Osteoblast (primary cell): ENCODE measurements at regions not wholly inside any gene's neighbourhood (a gene's known extent, or its start where the extent isn't known, plus 50 kb on each side); places are given as distances from the start of the nearest gene placed in this dataset.

Experiments used
- DNase-seq: peaks from one replicate; pipeline ENCODE4 v3.0.0; 2011; ENCODE audit warnings: low spot score, mixed read lengths; ENCODE audit not compliant: insufficient read length; ENCODE audit errors: missing footprints
- H2AFZ ChIP-seq: 2 replicates; pipeline ENCODE4 v1.6.0; 2011; ENCODE audit warnings: mild to moderate bottlenecking, low read length
- H3K27ac ChIP-seq: 2 replicates; pipeline ENCODE4 v1.5.1; 2011; ENCODE audit warnings: mild to moderate bottlenecking, low read depth, low read length, moderate library complexity
- H3K27me3 ChIP-seq: 2 replicates; pipeline ENCODE4 v1.6.0; 2012; ENCODE audit warnings: mild to moderate bottlenecking, control low read depth, inconsistent platforms, low read length, moderate library complexity; ENCODE audit not compliant: insufficient read depth
- H3K36me3 ChIP-seq: 2 replicates; pipeline ENCODE4 v1.5.1; 2011; ENCODE audit warnings: mild to moderate bottlenecking, low read length, control low read depth, moderate library complexity; ENCODE audit not compliant: insufficient read depth
- H3K4me1 ChIP-seq: 2 replicates; pipeline ENCODE4 v1.5.1; 2011; ENCODE audit warnings: mild to moderate bottlenecking, low read length, control low read depth, moderate library complexity; ENCODE audit not compliant: insufficient read depth
- H3K4me2 ChIP-seq: 2 replicates; pipeline ENCODE4 v1.6.0; 2011; ENCODE audit warnings: mild to moderate bottlenecking, low read length; ENCODE audit not compliant: insufficient read depth
- H3K4me3 ChIP-seq: fragments of 200-600 bp; sonication (generic); 3 replicates; pipeline ENCODE4 v1.5.1; 2012; ENCODE audit warnings: mild to moderate bottlenecking, low read length, inconsistent platforms; ENCODE audit not compliant: insufficient read depth
- H3K79me2 ChIP-seq: 2 replicates; pipeline ENCODE4 v1.6.0; 2012; ENCODE audit warnings: mild to moderate bottlenecking, low read length, control low read depth, inconsistent platforms; ENCODE audit not compliant: insufficient read depth
- H3K9me3 ChIP-seq: 2 replicates; pipeline ENCODE4 v1.5.1; 2011; ENCODE audit warnings: low read depth, low read length, control low read depth
- H4K20me1 ChIP-seq: 2 replicates; pipeline ENCODE4 v1.6.0; 2012; ENCODE audit warnings: mild to moderate bottlenecking, low read length, control low read depth; ENCODE audit not compliant: insufficient read depth
- TF ChIP-seq, protein P1 (sequence below): IDR thresholded peaks from 2 replicates; pipeline ENCODE4 v1.5.1; 2011; ENCODE audit warnings: mild to moderate bottlenecking, low read depth, low read length, moderate library complexity; ENCODE audit errors: extremely low read depth

DNA sequence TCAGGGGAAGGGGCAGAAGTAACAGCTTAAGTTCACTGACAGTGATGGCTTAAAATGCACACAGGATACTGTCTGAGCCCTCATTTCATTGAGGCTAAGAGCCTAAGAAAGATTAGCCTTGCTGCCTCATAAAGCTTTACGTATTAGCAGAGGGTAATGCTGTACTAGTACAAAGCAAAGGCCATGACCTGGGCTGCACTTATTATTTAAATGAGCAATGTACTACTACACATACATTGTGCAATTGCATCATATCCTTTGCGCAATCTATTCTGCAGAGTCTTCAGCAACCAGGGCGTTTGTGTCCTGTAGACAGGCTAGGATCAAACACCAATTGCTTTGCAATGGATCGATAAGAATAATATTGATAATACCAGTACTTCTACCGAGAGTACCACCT, 221.8 kb downstream of the TPRG1 start:
- Histone ChIP-seq H3K36me3 (no peaks in the 10 kb centered on the region), H3K4me1 (no peaks in the 10 kb centered on the region), H3K4me2 (no peak overlapping the region), H4K20me1 (no peaks in the 10 kb centered on the region), H3K27me3 (no peaks in the 10 kb centered on the region), H2AFZ (no peak overlapping the region), H3K4me3 (no peak overlapping the region), H3K79me2 (no peaks in the 10 kb centered on the region), H3K27ac (no peak overlapping the region), H3K9me3 (no peaks in the 10 kb centered on the region)
- TF ChIP-seq, protein P1, sequence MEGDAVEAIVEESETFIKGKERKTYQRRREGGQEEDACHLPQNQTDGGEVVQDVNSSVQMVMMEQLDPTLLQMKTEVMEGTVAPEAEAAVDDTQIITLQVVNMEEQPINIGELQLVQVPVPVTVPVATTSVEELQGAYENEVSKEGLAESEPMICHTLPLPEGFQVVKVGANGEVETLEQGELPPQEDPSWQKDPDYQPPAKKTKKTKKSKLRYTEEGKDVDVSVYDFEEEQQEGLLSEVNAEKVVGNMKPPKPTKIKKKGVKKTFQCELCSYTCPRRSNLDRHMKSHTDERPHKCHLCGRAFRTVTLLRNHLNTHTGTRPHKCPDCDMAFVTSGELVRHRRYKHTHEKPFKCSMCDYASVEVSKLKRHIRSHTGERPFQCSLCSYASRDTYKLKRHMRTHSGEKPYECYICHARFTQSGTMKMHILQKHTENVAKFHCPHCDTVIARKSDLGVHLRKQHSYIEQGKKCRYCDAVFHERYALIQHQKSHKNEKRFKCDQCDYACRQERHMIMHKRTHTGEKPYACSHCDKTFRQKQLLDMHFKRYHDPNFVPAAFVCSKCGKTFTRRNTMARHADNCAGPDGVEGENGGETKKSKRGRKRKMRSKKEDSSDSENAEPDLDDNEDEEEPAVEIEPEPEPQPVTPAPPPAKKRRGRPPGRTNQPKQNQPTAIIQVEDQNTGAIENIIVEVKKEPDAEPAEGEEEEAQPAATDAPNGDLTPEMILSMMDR, result no peak
- DNase-seq, result no peak

DNA sequence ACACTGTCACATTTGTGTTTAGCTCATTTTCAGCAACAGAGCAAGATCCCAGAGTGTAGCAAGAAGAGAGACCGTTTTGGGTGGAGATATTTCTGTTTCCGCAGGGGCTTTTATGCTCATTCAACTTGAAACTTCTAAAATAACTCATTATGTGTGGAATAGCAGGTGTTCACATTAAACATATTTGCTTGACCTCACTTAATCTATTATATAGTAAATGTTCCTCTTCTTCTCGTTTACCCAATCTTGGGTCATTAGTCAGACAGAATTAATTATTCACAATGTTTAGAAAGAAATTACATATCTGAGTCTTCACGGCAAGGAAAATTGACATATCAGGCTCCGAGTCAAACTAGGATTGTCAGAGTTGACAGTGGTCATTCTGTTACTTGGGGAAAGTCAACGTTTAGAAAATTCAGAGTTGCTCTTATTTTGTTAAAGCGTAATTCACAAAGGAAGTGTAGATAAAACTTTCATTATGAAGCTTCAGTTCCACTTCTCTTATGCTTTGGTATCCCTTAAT, 222.9 kb downstream of the TPRG1 start:
- Histone ChIP-seq H3K27ac (no peak overlapping the region), H3K9me3 (no peaks in the 10 kb centered on the region), H3K4me2 (no peak overlapping the region), H3K4me3 (no peak overlapping the region), H2AFZ (no peak overlapping the region), H3K27me3 (no peaks in the 10 kb centered on the region), H4K20me1 (no peaks in the 10 kb centered on the region), H3K4me1 (no peaks in the 10 kb centered on the region), H3K36me3 (no peaks in the 10 kb centered on the region), H3K79me2 (no peaks in the 10 kb centered on the region)
- peak; percentile 56 for DNase-seq
- TF ChIP-seq, protein P1, result no peak

DNA sequence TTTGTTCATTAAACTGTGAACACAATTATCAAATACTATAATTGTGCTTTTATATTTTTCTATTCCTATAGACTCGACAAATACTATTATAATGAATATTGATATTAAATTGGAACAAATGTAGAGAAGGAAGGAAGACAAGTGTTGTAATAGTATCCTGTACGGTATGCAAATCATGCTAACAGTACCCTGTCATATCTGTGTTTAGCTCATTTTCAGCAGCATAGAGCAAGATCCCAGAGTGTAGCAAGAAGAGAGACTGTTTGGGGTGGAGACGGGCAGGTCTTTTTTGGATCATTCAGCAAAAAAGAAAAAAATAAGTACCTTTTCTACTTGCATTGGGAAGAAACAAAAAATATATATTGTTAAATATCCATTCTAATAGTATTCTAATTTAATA, 224.1 kb downstream of the TPRG1 start:
- no peak overlapping the region for H2AFZ ChIP-seq
- DNase-seq, result no peak
- no peaks in the 10 kb centered on the region for H3K27me3 ChIP-seq
- TF ChIP-seq, protein P1, result no peak
- H3K27ac ChIP-seq, result no peak overlapping the region
- no peaks in the 10 kb centered on the region for H3K36me3 ChIP-seq
- H3K4me3 ChIP-seq, result no peak overlapping the region
- H3K4me2 ChIP-seq, result no peak overlapping the region
- no peaks in the 10 kb centered on the region for H3K4me1 ChIP-seq
- H3K79me2 ChIP-seq, result no peaks in the 10 kb centered on the region
- no peaks in the 10 kb centered on the region for H3K9me3 ChIP-seq
- H4K20me1 ChIP-seq, result no peaks in the 10 kb centered on the region

DNA sequence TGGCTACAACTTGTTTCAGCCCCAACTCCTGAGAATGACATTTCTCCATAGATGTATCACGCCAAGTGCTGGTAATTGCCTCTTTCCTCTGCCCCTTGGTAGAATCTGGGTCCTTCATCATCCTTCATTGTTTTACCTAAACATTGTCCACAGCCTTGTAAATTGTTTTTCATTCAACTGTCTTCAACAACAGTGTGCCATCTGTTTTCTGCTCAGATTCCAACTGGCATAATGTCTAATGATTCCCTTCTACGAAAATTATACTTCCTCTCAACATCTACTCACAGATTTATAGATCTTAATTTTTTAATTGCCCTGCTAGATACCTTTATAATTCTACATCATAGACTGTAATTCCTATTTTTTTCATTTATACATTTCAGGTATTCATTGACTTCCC, 226.9 kb downstream of the TPRG1 start:
- Histone ChIP-seq H3K4me3 (no peak overlapping the region), H4K20me1 (no peaks in the 10 kb centered on the region), H3K4me1 (no peaks in the 10 kb centered on the region), H3K4me2 (no peak overlapping the region), H3K36me3 (no peaks in the 10 kb centered on the region), H3K9me3 (no peaks in the 10 kb centered on the region), H2AFZ (no peak overlapping the region), H3K27ac (no peak overlapping the region), H3K79me2 (no peaks in the 10 kb centered on the region), H3K27me3 (no peaks in the 10 kb centered on the region)
- no peak for DNase-seq
- TF ChIP-seq, protein P1, result no peak
